HG03469 (cell line): ENCODE measurements at regions not wholly inside any gene's neighbourhood (a gene's known extent, or its start where the extent isn't known, plus 50 kb on each side); places are given as distances from the start of the nearest gene placed in this dataset.
"Not testable (repeated sequence)": the region's sequence is repeated elsewhere in the genome, so short reads cannot be mapped to it uniquely, and the experiment has no call there.

Experiments
- ATAC-seq: cut with Tn5 transposase; IDR thresholded peaks from one replicate; pipeline ENCODE4 v1.9.1; 2021; ENCODE audit warnings: mild to moderate bottlenecking, moderate library complexity, moderate number of reproducible peaks; ENCODE audit not compliant: unreplicated experiment

DNA sequence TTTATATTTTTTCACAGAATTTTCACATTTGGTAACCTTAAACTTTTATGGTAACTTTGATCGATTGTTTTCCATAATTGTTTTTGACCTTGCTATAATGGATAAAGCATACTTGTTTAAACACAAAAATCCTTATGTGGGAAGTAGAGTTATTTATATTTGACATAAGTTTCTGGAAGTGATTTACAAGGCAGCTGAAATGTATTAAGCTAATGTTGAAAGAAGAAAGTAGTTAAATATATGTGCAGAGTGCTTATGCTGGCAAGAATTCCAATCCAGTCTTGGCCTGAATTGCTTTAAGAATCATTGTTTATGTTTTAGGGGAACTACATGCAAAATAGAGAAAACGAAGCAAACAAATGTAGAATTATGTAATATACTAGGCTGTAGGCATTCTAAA, 763.6 kb downstream of the TAF11L14 start:
- ATAC-seq = no peak

DNA sequence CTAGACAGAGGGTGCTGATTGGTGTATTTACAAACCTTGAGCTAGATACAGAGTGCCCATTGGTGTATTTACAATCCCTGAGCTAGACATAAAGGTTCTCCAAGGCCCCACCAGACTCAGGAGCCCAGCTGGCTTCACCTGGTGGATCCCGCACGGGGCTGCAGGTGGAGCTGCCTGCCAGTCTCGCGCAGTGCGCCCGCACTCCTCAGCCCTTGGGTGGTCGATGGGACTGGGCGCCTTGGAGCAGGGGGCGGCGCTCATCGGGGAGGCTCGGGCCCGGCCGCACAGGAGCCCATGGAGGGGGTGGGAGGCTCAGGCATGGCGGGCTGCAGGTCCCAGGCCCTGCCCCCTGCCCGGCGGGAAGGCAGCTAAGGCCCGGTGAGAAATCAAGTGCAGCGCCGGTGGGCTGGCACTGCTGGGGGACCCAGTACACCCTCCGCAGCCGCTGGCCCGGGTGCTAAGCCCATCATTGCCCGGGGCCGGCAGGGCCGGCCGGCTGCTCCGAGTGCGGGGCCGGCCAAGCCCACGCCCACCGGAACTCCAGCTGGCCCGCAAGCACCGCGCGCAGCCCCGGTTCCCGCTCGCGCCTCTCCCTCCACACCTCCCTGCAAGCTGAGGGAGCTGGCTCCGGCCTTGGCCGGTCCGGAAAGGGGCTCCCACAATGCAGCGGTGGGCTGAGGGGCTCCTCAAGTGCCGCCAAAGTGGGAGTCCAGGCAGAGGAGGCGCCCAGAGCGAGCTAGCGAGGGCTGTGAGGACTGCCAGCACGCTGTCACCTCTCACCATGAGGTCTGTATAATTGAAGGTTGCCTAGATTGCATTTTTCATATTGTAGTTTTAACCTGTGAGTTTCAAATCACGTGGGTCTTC, 765.4 kb downstream of the TAF11L14 start:
- ATAC-seq = not testable (repeated sequence)

DNA sequence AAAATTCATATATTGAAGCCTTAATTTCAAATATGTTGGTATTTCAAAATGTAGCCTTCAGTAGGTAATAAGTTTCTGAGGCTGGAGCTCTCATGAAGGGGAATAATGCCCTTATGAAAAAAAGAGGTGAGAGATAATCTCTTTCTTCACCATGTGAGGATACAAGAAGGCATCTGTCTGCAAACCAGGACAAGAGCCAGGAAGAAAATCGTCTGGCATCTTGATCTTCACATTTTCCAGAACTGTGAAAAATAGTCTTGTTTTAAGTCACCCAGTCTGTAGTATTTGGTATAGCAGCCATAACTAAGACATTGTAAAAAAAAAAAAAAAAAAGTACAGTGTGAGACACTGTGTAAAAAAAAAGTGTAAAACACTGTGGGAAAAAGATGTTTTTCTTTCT, 768.9 kb downstream of the TAF11L14 start:
- ATAC-seq = no peak

DNA sequence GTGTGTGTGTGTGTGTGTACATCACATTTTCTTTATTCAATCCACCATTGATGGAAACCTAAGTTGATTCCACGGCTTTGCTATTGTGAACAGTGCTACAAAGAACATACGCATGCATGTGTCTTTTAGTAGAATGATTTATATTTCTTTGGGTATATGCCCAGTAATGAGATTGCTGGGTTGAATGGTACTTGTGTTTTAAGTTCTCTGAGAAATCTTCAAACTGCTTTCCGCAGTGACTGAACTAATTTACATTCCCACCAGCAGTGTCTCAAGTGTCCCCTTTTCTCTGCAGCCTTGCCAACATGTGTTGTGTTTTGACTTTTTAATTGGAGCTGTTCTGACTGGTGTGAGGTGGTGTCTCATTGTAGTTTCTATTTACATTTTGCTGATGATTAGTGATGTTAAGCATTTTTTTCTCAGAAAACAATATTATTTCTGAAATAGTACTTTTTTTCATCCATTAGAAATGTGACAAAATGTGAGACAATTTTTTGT, 769.7 kb downstream of the TAF11L14 start:
- ATAC-seq = no peak

DNA sequence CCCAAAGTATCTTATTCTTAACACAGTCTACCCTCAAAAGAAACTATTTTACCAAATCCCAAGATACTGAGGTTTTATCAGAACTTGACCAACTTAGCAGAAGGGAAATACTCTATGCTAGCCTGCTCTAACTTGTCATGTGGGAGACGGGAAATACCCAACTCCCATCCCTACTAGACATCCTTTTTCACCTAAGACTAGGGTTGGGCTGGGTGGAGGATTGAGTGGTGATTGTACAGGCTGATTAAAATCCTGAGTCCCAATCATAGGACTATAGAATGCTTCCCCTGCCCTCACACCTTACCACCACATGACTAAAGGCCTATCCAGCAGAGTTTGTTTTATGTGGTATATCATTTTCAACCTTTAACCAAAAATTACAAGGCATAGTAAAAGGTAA, 786.5 kb downstream of the TAF11L14 start:
- no peak for ATAC-seq

DNA sequence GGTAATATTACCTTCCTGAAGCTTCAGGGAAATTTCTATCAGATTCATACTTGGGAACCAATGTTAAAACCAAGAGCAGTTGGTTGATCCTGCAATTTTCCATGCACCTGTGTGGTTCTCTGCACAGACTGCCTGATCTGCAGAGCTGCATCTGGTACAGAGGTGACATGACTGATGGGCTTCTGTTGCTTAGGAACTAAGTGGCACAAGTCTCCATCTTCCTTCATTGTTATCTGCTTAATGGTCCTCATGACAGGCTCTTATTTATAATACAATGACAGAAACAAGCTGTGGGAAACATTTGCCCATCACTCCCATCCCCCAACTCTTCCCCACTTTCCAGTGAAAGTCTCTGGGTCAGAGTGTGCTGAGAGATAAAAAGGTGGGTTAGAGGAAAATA, 799.1 kb downstream of the TAF11L14 start:
- no peak for ATAC-seq

DNA sequence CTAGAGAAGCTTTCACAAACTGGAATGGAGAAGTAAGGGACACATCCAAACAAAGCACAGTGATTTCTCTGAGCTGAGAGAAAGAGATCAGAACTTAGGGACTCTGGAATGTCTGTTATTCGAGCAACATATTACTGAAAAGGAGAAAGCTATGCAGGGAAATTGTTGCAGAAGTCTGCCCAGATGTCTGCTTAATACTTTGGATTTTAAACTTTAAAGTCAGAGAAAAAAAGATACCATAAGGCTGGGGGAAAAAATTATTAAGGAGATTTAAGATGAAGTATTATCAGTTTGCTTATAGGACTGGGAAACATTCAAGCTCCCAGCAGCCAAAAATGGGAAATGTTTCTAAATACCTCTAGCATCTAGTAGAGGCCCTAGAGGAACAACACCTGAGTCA, 803.9 kb downstream of the TAF11L14 start:
- ATAC-seq = no peak

DNA sequence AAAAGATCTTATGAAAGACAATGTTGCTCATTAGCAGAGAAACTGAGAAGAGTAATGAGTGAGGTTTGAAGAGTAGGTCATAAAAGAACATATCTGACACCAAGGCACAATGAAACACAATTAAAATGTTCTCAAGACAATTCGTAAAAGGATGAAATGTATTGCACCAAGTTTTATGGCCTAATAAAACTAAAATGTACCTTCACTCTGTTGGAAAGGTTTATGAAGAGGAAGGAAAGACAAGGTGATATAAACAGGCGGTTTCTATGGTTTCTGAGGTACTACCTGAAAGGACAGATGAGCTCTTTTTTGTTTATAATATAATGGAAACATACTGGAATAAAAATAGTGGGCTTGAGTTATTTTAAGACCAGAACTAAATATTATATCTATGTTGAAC, 821.3 kb downstream of the TAF11L14 start:
- no peak for ATAC-seq

DNA sequence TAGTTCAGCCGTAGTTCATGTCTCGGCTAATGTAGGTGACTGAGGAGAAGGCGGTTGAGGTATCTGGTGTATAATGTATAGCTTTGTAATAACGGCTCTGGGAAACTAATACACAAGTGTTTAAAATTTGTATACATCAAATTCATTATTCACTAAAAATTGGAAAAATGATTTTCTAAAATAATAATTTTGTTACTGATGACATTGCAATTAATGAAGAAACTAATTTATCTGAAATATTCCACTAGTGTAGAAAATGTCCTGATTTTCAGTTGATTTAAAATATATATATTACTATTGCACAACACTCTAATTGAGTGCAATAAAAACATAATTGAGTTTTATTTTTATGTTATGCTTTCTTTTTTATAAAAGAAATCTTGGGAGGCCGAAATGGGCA, 823.0 kb downstream of the TAF11L14 start:
- ATAC-seq = no peak

DNA sequence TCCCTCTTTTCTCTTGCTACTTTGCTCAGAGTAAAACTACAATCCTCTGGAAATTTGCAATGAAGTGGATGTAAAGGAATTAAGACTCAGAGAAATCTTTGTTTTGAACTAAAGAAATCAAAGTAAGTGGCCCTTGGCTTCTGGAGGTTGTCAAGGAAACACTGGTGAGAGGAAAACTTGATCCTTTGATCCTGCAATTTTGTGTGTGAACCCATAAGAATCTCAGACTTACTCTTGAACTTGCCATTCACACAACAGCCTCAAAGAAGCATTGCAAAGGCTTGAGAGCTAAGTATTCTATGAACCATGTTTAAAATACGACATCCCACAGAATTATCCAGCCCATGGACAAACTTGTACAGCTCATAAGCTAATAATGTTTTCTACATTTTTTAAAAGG, 827.5 kb downstream of the TAF11L14 start:
- ATAC-seq = no peak

DNA sequence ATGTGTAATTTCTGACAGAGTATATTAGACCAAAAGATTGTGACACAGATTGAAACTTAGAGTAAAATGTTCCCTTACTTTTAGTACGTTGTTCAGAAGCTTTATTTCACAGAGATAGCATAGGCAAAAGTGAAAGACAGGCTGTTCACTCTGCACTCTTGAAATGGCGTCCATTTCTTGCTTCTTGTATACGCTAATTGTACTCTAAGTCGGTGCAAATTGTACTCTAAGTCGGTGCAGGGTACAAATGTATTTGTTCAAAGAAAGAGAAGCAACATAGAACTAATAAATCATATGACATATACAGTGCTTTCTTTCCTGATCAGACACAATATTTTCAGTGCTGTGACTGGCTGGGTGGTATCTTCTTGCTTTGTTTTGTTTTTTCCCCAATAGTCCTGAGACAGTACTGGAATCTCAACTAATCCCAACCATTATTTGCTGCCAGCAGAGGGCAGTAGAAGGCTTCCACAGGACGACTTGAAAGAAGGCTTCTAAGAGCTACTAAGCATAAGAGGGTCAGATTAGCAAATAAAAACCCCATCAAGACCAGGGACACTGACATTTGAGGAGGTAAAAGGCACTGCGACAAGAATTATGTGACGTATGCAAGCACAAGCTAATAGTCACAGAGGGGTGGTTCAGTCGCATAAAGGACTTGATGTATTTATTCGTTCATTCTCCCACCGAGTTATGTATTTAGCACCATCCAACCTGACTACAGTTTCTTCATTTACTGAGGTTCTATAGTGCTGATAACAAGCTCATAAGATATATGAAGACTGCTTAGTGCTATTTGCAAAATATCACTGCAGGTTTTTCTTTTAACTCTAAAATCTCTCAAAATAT, 831.8 kb downstream of the TAF11L14 start:
- peak; percentile 89 for ATAC-seq

DNA sequence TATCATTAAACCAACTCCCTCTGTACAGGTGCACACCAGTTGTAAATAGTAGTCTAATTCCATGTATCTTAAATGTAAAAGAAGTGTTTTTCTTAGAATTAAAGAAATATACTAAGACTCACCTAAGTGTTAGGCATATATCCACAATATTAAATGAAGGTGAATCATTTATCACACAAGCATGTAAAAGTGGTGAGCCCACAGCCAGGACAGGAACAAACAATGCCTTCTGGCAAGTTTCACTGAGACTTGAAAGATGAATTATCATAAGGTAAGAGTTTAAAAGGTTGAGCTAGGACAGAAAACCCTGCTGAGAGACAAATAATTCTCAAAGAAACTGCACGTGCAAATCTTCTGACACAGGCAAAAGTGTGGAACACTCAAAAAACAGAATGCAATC, 832.5 kb downstream of the TAF11L14 start:
- no peak for ATAC-seq

DNA sequence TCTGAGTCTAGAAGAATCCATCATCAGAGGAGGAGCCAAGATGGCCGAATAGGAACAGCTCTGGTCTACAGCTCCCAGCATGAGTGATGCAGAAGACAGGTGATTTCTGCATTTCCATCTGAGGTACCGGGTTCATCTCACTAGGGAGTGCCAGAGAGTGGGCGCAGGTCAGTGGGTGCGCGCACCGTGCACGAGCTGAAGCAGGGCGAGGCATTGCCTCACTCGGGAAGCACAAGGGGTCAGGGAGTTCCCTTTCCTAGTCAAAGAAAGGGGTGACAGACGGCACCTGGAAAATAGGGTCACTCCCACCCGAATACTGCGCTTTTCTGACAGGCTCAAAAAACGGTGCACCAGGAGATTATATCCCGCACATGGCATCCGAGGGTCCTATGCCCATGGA, 837.5 kb downstream of the TAF11L14 start:
- ATAC-seq = not testable (repeated sequence)

DNA sequence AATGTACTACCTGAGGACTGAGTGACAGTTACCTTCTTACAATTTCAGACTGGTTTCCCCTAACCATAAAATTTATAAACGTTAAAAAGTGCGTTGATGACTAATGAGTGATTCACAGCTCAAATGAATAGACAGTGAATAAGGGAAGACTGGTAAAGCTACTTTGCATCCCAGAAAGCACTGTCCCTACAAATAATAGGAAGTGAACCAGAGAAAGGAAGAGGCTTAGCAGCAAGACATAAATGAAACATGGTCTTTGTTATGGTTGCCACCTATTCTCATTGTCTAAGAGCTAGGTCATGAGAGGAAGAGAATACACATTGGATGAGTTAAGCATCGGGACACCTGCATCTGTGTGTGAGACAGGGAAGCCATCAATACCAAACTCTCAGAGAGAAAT, 849.2 kb downstream of the TAF11L14 start:
- no peak for ATAC-seq

DNA sequence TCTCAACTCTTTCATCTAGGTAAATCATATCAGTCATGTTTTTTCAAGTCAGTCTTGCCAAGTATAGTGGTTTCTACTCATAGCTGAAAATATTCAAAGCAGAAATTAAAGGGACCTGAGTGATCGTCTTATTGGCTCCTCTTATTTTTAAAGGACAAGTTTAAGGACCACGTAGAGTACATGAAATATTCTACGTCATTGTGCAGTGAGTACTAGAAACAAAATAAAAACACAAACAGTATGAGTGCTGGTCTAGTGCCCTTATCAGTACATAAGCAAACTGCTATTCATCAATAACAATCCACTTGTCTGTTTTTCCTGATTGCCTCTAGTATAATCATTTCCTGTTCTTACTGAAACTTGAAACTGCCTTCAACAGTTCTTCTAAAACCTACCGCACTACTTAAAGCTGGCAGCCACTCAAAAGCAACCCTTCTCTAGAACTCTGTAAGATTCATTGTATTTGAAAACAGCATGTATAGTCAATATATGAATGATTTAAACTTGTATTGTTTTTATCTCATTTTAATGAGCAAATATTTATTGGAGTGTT, 853.7 kb downstream of the TAF11L14 start:
- no peak for ATAC-seq

DNA sequence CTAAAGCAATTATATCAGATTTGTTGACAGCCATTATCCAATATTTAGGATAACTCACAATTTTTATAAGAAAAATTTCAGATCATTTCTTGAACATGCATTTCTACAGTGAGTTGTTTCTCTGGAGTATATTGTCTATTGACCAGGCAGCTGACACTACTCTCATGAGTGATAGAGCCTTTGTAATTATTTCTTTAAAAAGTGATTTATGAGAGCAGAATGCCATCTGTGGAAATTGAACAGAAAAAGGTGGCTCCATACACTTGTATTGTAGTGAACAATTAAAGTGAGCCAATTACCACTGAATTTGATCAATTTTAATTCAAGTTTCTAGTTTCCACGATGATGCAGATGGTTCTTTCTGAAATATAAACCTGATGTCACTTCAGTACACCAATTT, 855.4 kb downstream of the TAF11L14 start:
- no peak for ATAC-seq

DNA sequence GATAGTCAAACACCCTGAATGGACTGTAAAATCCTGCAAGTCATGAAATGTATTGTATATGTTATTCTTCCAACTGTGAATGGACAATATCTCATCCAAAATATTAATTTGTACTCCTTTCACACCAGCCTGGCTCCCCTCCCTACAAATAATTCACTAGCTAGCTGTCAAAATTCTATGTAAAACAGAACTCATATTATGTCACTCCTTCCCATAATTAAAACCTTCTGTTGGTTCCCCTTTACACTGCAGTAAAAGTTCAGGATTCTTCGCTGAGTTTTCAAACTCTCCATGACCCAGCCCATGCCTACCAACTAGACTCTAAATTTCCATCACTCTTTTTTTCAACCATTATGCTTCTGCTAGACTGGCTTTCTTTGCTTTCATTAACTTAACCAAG, 857.1 kb downstream of the TAF11L14 start:
- no peak for ATAC-seq

DNA sequence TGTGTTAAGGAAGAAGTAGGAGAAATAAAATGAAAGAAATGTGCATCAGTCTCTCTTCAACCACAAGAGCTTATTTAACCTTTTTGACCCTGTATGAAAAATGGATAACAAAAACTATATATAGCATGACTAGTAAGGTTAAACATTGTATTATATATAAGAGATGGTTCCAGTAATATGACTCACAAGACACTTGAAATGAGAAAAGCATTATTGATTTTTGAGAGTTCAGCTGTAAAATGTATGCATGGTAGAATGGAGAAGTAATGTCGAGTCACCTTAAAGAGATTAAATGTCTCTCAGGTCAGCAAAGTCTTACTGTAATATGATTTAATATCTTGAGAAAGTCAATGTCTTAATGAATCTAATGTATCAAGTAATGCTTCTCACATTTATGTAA, 860.9 kb downstream of the TAF11L14 start:
- ATAC-seq = no peak

DNA sequence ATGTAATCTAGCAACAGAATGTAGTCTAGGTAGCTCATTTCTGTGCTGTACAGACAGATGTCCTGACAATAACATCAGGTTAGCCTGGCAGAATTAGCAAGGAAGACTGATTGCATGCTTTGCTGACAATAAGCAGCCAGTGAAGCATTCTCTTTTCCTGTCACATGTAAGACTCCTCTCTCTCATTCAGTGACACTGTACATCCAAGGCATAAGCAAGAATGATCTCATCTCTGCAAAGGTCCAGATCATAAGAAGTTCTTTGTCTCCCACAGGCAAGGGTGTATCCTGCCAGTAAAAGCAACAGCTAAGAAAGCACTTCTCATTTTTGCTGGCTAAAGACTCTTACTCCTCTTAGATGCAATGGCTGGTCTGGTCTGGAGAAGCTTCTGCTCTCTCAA, 861.8 kb downstream of the TAF11L14 start:
- no peak for ATAC-seq

DNA sequence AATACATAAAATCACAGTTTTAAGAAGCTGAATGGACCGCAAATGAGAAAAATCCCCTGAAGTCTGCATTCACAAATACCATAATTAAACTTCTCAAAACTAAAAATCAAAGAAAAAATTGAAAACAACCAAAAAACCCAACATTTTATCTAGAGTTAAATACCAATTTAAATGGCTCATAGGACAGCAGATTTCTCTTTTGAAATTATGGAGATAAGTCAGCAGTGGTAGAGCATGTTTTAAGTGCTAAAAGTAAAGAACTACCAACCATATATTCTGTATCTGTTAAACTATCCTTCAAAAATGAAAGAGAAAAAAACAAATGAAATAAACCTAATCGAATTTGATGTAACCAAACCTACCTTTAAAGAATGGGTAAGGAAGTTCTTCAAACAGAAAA, 862.8 kb downstream of the TAF11L14 start:
- no peak for ATAC-seq

DNA sequence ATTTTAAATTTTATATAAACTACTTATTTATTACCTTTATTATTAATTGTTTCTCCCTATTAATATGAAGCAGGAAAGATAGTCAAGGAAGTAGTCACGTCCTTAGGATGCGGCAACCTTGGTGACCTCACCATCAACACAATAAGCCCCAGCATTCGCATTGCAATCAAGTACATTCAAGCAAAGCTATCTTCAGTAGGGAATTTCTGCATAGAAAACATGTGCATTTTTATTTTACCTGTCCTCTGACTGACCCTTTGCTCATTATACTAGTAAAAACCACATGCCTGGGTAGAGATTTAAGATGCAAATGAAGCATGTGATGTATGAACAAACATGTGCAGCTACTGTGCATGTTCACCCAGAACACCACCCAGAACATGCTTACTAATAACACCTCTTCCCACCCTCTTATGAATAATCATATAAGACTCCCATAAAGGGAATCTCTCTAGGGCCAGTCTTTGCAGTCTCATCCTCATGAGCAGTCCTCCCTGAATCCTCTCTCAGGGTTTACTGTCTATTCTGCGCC, 869.6 kb downstream of the TAF11L14 start:
- ATAC-seq = no peak
